Renal pelvis (tissue), 1 donor: ENCODE measurements at regions not wholly inside any gene's neighbourhood (a gene's known extent, or its start where the extent isn't known, plus 50 kb on each side); places are given as distances from the start of the nearest gene placed in this dataset.
A peak's percentile ranks its signal among the peaks of the same experiment; 100 is the strongest.

Source experiments
- DNase-seq: peaks from one replicate; pipeline ENCODE4 v3.0.0-alpha.2; 2013

DNA sequence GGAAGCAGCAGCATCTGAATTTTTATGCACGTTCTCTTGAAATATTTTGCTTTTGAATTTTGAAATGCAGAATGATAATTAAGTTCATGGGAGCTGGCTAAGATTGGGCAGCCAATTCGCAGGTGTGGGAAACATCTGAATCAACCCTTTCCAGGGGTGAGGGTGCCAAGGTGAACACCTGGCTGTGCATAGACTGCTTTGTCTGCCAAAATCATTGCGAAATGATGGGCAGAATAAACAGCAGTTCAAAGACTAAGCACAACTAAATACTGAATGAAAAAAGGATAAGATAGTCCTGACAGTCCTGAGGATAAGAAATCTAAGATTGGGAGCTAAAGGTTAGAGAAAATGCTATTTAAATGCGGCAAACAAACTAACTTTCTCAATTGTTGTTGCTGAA, 813.3 kb upstream of the RAG2 start:
- DNase-seq: no peak

DNA sequence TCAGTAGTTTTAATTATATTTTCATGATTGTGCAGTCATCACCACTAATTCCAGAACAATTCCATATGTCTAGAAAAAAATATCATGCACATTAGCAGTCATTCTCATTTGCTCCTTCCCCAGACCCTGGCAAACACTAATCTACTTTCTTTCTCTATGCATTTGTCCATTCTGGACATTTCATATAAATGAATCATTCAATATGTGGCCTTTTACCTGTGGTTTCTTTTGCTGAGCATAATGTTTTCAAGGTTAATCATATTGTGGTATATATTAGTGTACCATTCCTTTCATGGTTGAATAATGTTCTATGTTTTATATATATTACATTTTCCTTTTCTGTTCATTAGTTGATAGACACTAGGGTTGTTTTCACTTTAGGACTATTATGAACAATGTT, 811.1 kb upstream of the RAG2 start:
- no peak for DNase-seq

DNA sequence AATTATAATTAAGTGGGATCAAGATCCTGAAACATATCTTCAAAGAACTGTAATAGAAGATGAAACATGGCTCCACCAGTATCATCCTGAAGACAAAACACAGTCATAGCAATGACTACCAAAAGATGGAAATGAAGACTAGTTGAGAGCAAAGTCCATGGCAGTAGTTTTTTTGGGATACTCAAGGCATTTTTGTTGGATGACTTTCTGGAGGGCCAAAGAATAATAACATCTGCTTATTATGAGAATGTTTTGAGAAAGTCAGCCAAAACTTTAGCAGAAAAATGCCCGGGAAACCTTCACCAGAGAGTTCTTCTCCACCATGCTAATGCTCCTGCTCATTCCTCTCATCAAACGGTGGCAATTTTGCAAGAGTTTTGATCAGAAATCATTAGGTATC, 809.4 kb upstream of the RAG2 start:
- no peak for DNase-seq

DNA sequence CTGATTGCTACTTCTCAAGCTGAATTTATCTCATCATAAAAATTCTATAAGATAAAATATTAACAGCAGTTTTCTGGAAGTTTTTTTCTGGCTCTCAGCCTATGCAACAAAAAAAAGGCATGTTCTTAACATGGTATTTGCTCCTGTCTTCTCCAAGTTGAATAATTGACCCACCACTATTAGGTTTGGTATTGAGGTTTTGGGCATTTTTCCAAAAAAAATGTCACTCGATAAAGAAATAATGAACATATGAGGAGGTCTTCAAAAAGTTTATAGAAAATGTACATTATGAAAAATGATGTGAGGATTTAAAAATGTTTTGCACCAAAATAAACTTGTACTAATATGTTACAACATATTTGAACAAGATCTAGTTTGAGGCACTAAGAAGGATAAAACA, 808.6 kb upstream of the RAG2 start:
- DNase-seq: no peak

DNA sequence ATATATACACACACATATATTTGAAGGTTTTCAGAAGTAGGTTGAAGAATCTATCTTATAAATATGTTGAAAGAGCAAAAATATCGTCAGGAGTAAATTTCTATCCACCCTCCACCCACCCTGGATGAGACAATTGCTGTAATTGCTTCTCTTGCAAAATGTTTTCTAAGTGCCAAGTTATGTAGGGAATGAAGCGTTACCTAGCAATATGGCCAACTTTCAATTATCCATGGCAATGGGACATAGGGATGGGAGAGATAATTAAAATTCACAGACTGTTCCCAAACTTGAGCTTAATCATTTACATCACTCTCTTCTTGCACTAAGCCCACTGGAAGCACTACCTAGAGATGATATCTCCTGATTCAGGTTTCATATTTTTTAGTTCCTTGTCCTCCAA, 806.2 kb upstream of the RAG2 start:
- DNase-seq: no peak

DNA sequence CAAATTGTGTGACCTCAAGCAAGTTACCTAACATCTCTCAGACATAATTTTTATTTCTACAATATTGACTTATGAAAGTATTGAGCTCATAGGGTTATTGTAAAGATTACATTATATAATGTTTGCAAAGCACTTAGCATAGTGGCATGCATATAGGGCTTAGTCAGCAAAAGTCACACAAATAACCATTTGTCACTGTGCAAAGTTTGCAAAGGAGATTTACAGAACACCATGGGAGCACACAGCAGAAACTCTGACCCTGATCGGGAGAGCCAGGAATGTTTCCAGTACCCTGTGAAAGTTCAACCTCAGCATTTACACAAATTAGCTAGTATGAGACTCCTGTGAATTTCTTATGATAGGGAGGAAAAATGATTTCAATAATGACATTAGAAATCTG, 804.6 kb upstream of the RAG2 start:
- no peak for DNase-seq

DNA sequence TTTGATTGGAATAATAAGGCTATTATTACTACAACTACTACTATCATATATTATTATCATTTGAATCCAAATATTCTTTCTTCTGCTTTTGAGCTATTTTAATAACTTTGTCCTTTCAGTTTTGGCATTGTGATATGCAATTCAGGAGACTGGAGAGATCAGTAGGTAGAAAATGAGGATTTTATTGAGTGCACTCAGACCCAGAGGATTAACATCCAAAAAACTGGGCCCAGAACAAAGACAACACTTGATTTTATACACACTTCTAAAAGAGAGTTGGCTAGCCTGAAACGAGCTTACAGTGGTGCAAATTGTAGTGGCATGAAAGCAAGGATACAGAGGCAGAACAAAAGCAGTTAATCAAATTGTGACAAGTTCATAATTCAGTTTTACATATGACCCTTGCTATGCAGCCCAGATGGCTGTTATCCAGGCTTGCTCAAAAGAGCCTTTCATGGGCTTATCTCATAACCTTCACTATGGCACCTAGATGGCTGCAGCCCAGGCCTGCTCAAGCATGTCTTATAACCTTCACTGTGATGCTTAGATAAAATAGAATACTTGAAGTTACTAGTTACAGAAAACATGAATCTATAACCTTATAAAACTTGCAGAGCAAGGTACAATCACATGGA, 796.3 kb upstream of the RAG2 start:
- no peak for DNase-seq

DNA sequence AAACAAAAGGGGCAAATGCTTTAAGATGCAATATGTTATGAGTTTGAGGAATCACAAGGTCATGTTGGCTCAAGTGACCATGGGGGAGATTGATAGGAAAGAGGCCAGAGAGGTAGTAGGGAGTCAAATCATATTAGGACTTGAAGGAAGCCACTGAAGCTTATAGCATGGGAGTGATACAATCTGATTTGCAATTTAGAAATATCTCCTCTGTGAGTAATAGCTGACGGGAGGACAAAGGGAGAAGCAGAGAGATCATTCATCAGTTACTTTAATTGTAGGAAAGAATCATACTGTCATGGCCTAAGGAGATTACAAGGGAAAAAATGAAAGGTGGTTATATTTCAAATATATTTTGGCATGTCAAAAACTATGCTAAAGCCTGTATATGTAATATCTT, 793.6 kb upstream of the RAG2 start:
- DNase-seq: no peak

DNA sequence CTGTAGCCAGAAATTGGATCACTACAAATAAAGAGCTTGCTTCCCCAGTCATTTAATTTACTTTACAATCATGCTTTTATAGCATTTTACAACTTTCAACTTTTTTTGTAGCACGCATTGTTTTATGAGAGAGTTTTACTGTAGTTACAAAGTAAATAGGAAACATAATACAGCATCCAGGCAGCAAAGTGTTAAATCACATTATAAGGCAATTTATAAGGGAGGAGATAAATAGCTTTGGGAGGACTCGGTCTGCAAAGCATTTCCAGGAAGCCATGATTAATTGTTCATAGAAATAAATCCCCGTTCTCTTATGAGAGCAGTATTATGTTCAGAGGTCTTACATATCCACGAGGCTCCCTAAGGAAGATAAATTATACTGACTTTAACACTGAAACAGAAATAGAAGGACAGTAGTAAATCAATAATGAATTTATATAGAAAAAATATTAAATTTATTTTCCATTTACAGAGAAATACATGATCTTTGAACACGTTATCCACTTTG, 792.6 kb upstream of the RAG2 start:
- peak; percentile 76 for DNase-seq

DNA sequence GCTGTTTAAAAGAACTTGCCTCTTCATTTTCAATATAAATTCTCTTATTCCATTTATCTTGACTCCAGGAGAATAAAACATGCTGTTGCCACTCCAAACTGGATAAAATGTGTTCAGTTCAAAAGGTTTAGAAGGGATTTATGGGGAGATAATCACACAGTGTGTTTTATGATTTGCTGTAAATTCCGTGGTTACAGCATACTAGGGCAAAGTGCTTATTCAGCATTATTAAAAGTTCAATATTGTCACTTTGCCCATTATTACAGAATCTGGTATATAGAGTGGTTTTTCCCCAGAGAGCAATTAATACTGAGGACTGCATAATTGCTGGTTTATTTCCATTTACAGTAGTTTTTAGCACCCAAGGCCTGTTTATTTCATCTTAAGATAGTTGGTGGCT, 780.9 kb upstream of the RAG2 start:
- no peak for DNase-seq

DNA sequence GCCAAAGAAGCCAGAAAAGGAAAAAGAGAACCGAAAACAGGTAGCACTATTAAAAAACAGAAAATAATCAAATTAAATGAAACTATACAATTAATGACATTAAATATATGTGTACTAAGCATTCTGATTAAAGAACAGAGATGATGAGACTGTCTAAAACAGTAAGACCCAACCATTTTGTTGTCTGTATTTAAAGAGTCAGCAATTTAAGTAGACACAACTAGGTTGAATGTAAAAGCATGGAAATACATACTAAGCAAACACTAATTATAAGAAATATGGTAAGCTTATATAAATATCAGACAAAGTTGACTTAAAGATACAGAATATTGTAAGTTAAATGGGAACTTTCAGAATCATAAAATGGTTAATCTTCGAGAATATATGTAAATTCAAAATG, 774.6 kb upstream of the RAG2 start:
- DNase-seq: no peak

DNA sequence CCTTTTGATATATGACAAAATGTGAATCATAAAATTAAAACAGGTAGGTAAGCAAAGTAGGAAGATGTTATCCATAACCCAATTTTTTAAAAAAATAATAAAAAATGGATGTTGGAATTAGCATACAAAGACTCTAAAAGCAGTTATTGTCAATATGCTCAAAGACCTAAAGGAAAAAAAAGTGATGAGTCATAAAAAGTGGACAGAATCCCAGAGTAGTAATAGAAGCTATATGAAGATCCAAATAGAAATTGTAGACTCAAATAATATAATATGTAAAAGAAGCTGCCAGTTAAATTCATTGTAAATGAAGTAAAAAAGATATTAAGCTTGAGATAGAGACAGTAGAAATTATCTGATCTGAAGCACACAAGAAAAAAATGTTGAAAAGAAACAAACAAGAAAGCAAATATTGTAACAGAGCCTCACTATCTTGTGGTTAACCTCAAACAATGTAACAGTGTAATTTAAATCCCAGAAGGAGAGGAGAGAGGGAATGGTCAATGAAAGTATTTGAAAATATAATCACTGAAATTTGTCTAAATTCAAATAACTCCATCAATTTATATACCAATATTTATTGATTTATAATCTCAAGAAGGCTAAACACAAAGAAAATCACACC, 773.4 kb upstream of the RAG2 start:
- DNase-seq: no peak

DNA sequence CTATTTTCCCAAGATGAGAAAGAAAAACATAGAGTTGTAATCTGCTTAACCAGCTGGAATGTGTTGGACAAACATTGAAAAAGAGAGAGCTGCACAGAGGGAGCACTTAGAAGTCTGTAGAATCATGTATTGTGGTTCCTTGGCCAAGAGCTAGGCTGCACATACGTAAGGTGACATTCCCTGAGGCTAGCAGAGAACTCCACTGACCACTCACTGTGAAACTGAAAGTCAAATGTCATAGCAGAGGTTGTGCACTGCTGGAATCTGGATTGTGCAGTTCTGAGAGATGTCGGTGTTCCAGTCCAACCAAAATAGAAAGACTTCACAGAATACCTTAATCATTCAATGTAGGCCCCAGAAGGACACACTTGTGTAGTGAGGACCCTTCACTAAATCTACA, 772.8 kb upstream of the RAG2 start:
- DNase-seq: no peak

DNA sequence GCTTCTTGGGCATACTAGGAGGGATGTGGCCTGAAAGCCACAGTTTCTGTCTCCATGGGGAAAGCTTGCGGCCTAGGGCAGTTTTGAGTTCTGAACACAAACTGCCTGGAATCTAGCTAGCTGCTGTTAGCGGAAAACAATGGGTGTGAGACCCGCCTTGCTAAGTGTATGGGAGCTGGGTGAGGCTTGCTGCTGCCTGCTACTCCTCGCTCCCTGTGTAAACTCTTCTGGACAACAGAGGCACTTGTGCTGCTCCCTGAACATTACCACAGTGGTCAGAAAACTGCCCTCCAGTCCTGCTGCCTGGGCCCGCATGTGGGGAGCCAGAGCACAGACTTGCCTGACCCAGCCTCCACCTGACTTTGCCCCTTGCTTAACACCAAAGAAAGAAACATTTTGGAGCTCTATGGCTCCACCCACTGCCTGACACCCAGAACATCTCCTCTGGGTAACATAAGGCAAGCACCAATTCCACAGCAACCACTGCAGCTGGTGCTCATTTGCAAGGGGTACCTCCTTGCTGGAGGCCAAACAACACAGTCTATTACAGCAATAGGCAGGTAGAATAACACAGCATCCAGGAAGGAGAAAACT, 766.3 kb upstream of the RAG2 start:
- DNase-seq: no peak

DNA sequence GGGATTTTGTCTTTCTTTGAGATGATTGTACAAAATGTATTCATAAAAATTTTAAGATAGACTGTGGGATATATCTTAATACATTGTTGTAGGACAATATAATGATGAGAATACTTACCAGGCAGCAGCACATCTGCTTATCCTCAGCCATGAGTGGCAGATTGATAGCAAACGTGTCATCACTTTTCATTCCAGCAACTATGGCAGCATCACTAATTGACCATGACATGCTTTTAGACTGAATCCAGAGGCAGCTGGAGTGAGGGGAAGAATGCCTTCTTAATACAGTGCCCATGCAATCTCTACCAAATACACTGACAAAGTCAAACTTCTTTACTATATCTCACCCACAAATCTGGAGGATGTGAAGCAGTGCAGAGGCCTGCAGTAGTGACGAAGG, 755.2 kb upstream of the RAG2 start:
- DNase-seq: no peak

DNA sequence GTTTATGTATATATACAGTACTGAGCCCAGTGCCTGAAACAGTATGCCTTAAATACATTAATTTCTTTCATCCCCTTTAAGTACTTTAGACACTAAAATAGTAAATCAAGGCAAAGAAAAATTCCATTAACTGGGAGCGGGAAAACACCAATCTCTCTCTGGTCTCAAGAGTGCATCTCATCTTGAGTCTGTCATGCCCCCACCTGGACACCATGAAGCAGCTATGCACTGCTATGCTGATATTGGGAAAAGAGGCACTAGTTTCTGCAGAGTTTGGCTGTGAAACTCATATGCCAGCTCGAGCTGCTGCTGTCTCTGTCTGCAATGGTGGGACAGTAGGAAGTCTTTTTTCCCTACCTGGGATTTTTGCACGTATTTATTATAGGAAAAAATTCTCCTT, 754.4 kb upstream of the RAG2 start:
- no peak for DNase-seq

DNA sequence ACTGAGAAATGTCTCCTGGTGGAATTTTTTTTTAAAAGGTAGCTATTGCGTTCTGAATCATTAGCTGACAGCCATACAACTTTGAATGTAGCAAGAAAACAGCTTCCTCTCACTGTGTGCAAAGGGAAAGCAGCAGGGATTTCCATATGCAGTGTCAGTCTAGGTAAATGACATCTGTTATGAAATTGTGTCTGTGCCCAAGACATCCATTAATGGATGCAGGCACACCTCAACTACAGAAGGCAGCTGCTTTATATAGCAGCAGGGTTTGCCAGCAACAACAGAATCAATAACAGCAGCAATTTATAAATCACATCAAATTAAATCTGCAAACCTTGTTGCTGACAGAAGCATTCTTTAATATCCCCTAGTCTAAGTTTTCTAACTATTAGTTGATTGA, 745.3 kb upstream of the RAG2 start:
- no peak for DNase-seq

DNA sequence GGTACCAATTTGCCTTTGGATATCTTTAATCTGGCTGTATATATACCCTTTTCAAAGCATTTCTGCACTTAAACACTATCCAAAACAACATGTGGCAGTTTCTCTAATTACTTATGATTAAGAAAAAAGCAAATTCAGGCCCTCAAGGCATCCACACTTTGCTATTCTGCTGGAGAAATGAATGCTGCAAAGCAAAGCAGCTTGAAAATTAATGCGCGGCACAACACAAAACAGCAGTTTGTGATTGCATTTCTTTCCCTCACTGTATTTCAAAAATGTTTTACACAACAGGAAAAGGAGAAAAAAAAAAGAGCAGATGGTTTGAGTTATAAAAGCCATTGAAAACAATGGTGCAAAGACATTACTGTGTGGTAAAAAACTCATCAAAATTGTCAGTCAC, 738.4 kb upstream of the RAG2 start:
- no peak for DNase-seq

DNA sequence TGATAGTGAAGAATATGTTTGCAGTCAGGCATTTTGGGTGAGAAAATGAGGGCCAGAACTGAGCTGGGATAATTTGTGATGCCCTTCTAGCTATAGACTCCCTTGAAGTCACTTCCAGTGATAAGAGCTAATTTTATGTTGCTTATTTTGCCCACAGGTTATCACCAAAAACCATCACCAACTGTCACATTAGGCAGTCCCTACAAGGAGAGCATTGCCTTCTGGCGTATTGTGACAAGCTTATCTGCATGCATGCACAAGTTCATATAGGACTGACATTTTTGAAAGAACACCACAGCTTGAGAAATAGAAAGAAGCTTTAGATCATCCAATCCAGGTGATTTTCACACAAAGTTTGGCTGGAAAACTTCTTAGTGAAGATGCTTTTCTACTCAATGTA, 735.3 kb upstream of the RAG2 start:
- no peak for DNase-seq

DNA sequence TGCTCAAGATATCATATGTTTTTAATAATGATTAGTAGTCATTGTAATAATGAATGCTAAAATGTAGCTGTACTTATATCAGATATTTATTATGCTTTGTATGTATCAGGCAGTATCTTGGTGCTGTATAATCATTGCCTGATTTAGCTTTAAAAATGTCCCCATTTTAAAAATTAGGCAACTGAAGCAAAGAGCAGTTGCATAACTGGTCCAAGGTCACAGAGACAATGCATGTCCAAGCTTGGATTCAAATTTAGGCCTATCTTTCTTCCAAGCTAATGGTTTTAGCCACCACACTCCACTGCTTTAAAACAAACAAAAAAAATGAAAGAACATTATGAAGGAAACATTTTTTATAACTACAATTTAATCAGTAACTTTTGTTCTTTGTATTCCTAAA, 725.8 kb upstream of the RAG2 start:
- DNase-seq: no peak

DNA sequence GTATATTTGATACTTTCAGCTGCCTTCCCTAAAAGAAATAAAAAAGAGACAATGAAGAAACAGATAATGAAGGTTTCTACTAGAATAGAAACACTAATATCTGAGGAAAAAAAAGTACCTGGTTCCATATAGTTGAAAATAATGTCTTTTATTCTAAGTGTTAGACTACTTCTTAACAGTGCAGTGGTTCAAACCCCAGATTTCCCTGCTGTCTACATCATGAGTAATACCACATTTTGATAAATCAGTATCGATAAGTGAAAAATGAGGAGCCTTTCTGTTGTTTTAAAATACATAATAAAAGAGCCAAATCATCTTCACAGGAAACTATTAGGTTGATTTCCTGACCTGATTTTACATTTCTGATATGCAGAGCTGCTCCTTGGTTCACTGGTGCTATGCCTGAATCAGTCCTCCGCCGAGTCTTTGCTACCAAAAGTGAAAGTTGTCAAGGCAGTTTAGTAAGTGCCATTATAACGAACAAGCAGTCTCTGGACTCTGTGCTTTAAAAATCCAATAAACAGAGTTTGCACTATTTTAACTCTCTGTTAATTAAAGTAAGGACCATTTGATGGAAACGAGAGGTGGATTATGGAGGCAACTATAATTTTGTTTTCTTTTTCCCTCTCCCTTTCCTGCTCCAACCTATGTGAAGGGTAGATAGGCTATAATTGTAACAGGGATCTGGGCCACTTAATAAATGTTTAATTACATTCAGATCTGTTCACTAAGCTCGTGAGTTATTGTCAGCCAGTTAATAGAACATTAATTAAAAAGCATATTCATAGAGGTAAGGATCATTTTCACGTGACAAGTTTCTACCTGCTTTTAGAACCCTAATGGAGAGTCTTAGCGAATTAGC, 724.5 kb upstream of the RAG2 start:
- no peak for DNase-seq

DNA sequence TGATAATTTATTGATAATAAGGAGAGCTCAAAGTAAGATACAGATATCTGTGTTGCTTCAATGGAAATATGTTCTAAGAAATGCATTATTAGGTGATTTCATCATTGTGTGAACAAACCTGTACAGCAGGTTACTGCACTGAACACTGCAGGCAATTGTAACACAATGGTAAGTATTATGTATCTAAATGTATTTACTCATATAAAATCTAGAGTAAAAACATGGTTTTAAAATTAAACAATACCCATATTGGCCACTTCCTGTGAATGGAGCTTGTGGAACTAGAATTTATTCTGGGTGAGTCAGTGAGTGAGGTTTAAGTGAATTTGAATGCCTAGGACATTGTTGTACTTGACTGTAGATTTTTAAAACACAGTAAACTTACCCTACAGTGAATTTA, 722.9 kb upstream of the RAG2 start:
- DNase-seq: no peak

DNA sequence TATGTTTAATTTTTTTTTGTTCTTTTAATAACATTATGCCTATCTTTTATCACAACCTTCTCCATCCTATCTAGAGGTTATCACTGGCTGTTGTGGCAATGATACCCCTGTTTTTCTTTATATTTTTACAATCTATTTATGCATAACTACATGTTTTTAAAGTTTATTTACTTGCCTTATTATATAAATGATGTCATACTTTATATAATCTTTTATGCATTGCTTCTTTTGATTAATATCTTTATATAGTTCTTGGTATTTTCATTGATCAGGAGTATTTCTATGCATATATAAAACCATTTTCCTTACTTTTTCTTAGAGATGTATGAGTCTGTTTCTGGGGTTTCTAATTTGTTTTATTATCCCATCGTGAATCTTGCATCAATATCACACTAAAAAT, 719.8 kb upstream of the RAG2 start:
- DNase-seq: no peak
